GM12891 (cell line): ENCODE measurements at regions not wholly inside any gene's neighbourhood (a gene's known extent, or its start where the extent isn't known, plus 50 kb on each side); places are given as distances from the start of the nearest gene placed in this dataset.
"Not testable (repeated sequence)": the region's sequence is repeated elsewhere in the genome, so short reads cannot be mapped to it uniquely, and the experiment has no call there.

Experiments
- DNase-seq: peaks from one replicate; pipeline ENCODE4 v3.0.0; 2011; ENCODE audit warnings: low spot score; ENCODE audit not compliant: insufficient read length
- FAIRE-seq: peaks from 2 replicates; lab custom pipeline; 2011; peaks lifted over from hg19 to GRCh38; lab: Jason Lieb, UNC
- PAX5 ChIP-seq: IDR thresholded peaks from 2 replicates; pipeline ENCODE4 v1.6.1; 2011; ENCODE audit warnings: low read length, moderate library complexity, mild to moderate bottlenecking; ENCODE audit not compliant: insufficient read depth, severe bottlenecking
- POLR2A ChIP-seq: IDR thresholded peaks from 2 replicates; pipeline ENCODE4 v1.6.1; 2011; ENCODE audit warnings: low read depth, low read length, control low read depth
- POLR2AphosphoS5 ChIP-seq: IDR thresholded peaks from 2 replicates; pipeline ENCODE4 v1.6.1; 2011; ENCODE audit warnings: low read depth, low read length, control low read depth
- POU2F2 ChIP-seq: IDR thresholded peaks from 2 replicates; pipeline ENCODE4 v1.6.1; 2011; ENCODE audit warnings: low read depth, mild to moderate bottlenecking, control low read depth, low read length, moderate library complexity
- SPI1 ChIP-seq: IDR thresholded peaks from 2 replicates; pipeline ENCODE4 v1.6.1; 2011; ENCODE audit warnings: low read depth, low read length, control low read depth
- TAF1 ChIP-seq: IDR thresholded peaks from 2 replicates; pipeline ENCODE4 v1.6.1; 2011; ENCODE audit warnings: low read depth, low read length, control low read depth

DNA sequence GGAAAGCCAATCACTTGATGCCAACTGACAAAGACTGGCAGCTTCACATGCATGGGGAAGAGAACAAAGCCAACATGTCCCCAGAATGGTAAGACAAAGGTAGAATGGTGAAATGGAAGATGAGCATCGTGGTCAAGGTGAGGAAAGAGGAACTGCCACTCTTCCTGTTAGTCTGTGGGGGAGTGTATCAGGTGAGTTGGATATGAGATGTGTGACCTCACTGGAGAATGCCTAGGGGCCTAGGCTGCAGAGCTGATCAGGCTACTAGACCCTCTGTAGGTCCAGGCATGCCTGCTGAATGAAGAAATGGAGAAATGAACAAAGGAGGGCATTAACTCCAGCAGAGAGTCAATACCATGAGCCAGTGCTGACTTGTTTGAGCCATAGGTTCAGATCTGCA is 112.4 kb upstream of the SLC1A3 start:
- DNase-seq (no peak), FAIRE-seq (no peak)
- peak; percentile 50 for TF ChIP-seq SPI1
- no peak for TF ChIP-seq PAX5

DNA sequence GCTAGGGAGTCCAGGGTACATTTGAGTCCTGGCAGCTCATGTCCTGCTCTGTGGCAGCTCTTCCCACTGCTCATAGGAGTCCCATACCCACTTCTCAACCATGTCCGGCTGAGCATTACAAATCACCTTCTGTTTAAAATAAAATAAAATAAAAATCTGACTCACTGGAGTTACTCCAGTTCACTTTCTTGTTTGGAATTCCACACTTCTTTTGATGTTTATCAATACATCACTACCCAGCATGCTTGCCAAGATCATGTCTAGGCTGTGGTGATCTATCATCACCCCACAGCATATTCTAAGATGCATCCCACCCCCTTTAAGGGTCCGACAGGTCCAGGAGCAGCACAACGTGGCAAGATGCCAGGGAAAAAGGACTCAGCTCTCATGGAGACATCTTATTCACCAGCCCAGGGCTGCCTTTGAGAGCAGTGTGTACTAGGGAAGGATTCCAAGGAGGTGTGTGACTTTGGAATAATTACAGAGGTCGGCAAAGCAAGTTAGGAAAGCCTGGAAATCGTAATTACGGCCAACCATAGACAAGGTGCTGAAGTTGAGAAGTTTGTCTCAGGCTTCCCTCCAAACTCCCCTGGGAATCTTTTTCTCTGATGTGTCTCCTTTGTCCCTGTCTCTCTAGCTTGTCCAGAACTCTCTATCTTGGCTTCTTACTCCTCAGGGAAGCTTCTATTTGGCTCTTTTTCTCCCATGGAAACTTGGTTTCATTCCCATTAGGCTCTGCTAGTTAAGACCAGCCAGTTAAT is 111.4 kb upstream of the SLC1A3 start:
- FAIRE-seq (no peak), DNase-seq (no peak)
- TF ChIP-seq POU2F2 (no peak), POLR2A (no peak), POLR2AphosphoS5 (no peak), TAF1 (no peak), SPI1 (no peak), PAX5 (no peak)

DNA sequence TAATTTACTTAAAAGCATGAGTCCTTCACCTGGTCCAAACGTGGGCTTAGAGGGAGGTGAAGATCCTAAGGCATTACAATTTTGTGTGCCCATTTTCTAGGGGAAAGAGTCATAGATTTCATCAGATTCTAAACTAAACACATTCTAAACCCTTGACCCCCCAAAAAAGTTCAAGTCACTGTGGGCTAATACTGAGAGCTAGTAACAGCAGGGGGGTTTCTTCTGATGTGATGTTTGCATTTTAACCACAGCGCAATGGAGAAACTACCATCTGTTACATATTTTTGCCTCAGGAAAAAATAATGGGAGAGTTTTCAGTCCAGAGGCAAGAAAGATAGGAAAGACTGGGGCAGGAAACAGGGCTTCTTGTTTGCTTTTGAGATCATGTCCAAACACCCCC is 110.8 kb upstream of the SLC1A3 start:
- FAIRE-seq: no peak
- TF ChIP-seq POU2F2: no peak
- no peak for TF ChIP-seq POLR2A
- TF ChIP-seq TAF1: no peak
- TF ChIP-seq SPI1: no peak
- TF ChIP-seq PAX5: no peak
- TF ChIP-seq POLR2AphosphoS5: no peak

DNA sequence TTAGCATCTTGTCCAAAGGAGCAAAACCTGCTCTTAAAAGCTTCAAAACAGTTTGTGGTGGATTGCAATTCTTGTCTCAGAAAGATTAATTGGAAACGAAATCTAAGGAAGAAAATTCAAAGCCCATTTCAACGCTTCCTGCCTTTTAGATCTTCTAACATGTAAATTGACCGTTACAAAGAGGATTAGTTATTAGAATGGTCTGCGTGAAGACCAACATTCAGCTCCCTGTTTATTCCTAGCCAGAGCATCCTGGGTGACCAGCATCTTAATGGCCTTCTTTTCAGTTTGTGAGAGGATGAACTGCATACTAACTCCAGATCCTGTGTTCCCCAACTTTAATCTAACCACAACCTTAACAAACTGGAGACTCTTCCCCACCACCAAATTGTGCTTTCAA is 109.9 kb upstream of the SLC1A3 start:
- FAIRE-seq (no peak), DNase-seq (no peak)
- TF ChIP-seq PAX5: no peak
- no peak for TF ChIP-seq TAF1
- TF ChIP-seq POLR2AphosphoS5: no peak
- TF ChIP-seq POU2F2: no peak
- no peak for TF ChIP-seq POLR2A
- no peak for TF ChIP-seq SPI1

More for the DNA sequence above, 110.8 kb upstream of the SLC1A3 start:
- DNase-seq: no peak

DNA sequence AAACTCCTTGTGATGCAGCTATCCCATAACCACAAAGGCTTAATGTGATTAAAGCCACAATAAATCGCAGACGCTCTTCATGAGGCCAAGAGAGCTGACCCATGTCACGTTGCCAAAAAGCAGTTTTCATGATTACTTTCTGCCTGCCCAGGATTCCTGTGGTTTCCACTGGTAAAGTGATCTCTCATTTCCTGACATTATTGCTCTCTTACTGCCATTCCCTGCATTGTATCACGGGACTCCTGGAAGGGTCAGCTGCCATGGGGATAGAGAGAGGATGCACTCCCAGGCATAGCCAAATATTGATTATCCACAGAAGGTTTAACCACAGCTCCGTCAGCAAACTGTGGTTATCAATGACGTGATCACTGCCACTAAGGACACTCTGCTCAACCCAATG is 103.8 kb upstream of the SLC1A3 start:
- no peak for DNase-seq
- TF ChIP-seq PAX5 (no peak), SPI1 (no peak), POLR2AphosphoS5 (no peak), POU2F2 (no peak), POLR2A (no peak), TAF1 (no peak)
- FAIRE-seq: no peak

DNA sequence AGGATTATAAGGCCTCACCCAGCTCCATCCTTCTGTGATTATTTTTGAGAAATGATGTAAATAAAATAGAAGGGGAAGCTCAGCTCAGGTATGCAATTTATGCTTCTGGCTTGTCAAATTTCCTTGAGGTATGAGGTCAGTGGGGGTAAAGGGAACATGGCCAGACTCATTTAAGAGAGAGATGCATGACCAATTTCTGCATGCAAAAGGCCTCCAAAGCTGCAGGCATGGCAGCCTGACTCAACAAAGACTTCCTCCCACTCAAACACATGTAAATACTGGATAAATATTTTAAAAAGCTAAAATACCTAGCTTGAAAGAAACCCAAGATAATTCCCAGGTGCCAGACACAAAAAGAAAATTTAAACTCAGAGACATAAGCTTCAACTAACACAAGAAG is 101.4 kb upstream of the SLC1A3 start:
- no peak for DNase-seq
- no peak for FAIRE-seq
- TF ChIP-seq POLR2AphosphoS5 (no peak), SPI1 (no peak), TAF1 (no peak), PAX5 (no peak), POU2F2 (no peak), POLR2A (no peak)

DNA sequence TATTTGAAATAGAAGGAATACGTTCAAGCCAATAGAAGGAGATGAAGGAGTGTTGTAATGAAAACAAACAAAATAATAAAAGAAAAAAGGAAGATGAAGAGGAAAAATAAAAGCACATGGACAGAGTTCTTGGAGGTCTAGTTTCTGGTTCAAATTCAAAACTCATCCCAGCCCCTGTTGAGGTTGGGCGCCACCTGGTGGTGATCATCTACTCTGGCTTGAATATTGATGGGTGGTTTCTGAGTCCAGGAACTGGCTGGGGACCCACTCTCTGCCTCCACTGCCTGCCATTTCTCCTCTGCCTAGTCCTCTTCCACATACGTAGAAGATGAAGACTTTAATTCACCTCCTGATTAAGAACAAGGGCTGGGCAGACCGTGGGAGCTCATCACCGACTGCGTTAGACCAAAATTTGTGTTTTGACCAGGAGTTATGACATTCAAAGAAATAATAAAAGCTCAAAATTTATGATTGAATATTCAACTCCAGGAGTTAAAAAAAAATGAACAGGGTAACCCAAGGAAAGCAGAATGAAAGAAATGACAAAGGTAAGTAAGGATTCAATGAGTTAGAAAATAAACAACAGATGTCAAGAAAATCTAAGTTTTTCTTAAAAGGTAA is 99.0 kb upstream of the SLC1A3 start:
- DNase-seq (peak; percentile 23), FAIRE-seq (peak; percentile 43)
- TF ChIP-seq SPI1: no peak
- peak; percentile 95; the same call in 1 of the 2 replicates for TF ChIP-seq POU2F2

DNA sequence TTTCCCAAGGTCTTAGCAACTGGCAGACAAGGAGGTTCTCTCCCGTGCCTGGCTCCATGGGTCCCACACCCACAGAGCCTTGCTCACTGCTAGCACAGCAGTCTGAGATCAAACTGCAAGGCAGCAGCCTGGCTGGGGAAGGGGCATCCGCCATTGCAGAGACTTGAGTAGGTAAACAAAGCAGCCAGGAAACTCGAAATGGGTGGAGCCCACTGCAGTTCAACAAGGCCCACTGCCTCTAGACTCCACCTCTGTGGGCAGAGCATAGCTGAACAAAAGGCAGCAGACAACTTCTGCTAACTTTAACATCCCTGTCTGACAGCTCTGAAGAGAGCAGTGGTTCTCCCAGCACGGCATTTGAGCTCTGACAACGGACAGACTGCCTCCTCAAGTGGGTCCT is 98.1 kb upstream of the SLC1A3 start:
- FAIRE-seq, DNase-seq: not testable (repeated sequence)

DNA sequence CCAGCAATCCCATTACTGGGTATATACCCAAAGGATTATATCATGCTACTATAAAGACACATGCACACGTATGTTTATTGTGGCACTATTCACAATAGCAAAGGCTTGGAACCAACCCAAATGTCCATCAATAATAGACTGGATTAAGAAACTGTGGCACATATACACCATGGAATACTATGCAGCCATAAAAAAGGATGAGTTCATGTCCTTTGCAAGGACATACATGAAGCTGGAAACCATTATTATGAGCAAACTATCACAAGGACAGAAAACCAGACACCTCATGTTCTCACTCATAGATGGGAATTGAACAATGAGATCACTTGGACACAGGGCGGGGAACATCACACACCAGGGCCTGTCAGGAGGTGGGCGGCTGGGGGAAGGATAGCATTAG is 92.8 kb upstream of the SLC1A3 start:
- DNase-seq, FAIRE-seq: not testable (repeated sequence)

DNA sequence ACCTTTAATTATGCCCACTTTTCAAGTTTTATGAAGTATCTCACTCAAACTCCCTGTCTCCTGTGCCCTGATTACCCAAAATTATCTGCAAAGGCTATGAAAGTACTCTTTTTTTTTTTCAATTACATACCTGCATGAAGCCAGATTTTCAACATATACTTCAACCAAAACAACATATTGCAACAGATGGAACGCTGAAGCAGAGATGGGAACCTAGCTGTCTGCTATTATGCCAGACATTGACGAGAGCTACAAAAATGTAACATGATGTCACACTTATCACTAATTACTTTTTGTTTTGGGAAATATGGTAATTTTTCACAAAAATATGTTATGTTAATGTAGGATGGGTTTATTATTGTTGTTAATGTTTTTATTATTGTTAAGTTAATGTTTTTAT is 86.5 kb upstream of the SLC1A3 start:
- FAIRE-seq: no peak
- no peak for TF ChIP-seq SPI1
- TF ChIP-seq TAF1: no peak
- TF ChIP-seq PAX5: no peak
- no peak for TF ChIP-seq POLR2AphosphoS5
- no peak for TF ChIP-seq POU2F2
- TF ChIP-seq POLR2A: no peak
- DNase-seq: no peak

DNA sequence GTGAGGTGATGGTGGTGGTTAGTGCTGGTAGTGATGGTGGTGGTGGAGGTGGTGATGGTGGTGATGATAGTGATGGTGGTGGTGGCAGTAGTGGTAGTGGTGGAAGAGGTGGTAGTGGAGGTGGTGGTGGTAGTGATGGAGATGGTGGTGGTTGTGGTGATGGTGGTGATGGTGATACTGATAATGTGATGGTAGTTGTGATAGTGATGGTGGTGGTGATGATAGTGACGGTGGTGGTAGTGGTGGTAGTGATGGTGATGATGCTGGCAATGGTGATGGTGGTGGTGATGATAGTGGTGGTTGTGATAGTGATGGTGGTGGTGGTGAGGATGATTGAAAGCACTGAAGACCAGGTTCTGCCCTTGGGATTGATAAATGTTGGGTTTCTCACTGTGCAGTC is 85.2 kb upstream of the SLC1A3 start:
- FAIRE-seq (no peak), DNase-seq (no peak)
- TF ChIP-seq POU2F2 (no peak), POLR2AphosphoS5 (no peak)
